Stimulated activated CD4-positive, alpha-beta T cell treated with anti-CD3 and anti-CD28 coated beads, Interleukin-12 subunit alpha, Interleukin-12 subunit beta, amount 100 ng/mL, for 48 hours (primary cell): ENCODE measurements at regions not wholly inside any gene's neighbourhood (a gene's known extent, or its start where the extent isn't known, plus 50 kb on each side); places are given as distances from the start of the nearest gene placed in this dataset.
A peak's percentile ranks its signal among the peaks of the same experiment; 100 is the strongest.

Experiments used
- DNase-seq, 3 donors: peaks; one replicate each; pipeline ENCODE4 v3.0.0-alpha.2; 2020; ENCODE audit warnings: low read depth in 2 of 3, low spot score in 1 of 3

- DNase-seq, result no peak
These were observed 194.0 kb downstream of the NRIP1 start for GRCh38 chr21:14870853-14871149.

- no peak for DNase-seq
These were observed 194.6 kb downstream of the NRIP1 start for GRCh38 chr21:14869984-14870852.

GRCh38 chr21:14866859-14867765 is 197.7 kb downstream of the NRIP1 start:
- no peak for DNase-seq

- peak; percentile 16 to 38 (median 22) for DNase-seq
These were observed 200.4 kb downstream of the NRIP1 start for GRCh38 chr21:14864211-14865021.

GRCh38 chr21:14863745-14864210 is 201.0 kb downstream of the NRIP1 start:
- DNase-seq, result no peak

- DNase-seq, result peak in 1 of 3 donors; percentile 5
These were observed 201.7 kb downstream of the NRIP1 start for GRCh38 chr21:14862794-14863720.

GRCh38 chr21:14858311-14858710 is 206.5 kb downstream of the NRIP1 start:
- DNase-seq, result no peak

GRCh38 chr21:14857529-14857928 is 207.3 kb downstream of the NRIP1 start:
- DNase-seq, result no peak

GRCh38 chr21:14850394-14850793 is 214.4 kb downstream of the NRIP1 start:
- no peak for DNase-seq

GRCh38 chr21:14846621-14847020 is 218.2 kb downstream of the NRIP1 start:
- DNase-seq, result no peak

GRCh38 chr21:14844001-14844400 is 220.8 kb downstream of the NRIP1 start:
- no peak for DNase-seq

- no peak for DNase-seq
These were observed 222.2 kb downstream of the NRIP1 start for GRCh38 chr21:14842601-14843000.

GRCh38 chr21:14841511-14842472 is 223.0 kb downstream of the NRIP1 start:
- no peak for DNase-seq

- DNase-seq, result no peak
These were observed 226.4 kb downstream of the NRIP1 start for GRCh38 chr21:14838400-14838799.

GRCh38 chr21:14836950-14837349 is 227.8 kb downstream of the NRIP1 start:
- no peak for DNase-seq

- no peak for DNase-seq
These were observed 231.0 kb downstream of the NRIP1 start for GRCh38 chr21:14833666-14834351.

GRCh38 chr21:14833241-14833640 is 231.6 kb downstream of the NRIP1 start:
- no peak for DNase-seq

- DNase-seq, result no peak
These were observed 234.5 kb downstream of the NRIP1 start for GRCh38 chr21:14830307-14830706.
